HCT116 (cell line): ENCODE measurements at regions not wholly inside any gene's neighbourhood (a gene's known extent, or its start where the extent isn't known, plus 50 kb on each side); places are given as distances from the start of the nearest gene placed in this dataset.

Source experiments
- ATAC-seq: fragments of 200-7000 bp; cut with Tn5 transposase; 2 replicates; pipeline ENCODE4 v1.9.1; 2020; ENCODE audit warnings: mild to moderate bottlenecking, moderate library complexity
- BruUV-seq: library from RNA; stranded (reverse); fragments of 400-500 nt; replicated peaks from 2 replicates; lab custom pipeline; 2021; lab: Mats Ljungman, UMichigan
- CTCF ChIA-PET: fragments of 300-600 bp; sonication (Branson Sonifier 250); formaldehyde crosslinking; loops from one replicate; lab custom pipeline; 2021; ENCODE audit warnings: antibody characterized with exemption; lab: Charles Lee
- POLR2A ChIA-PET: fragments of 300-600, 350-600 bp; sonication (Branson Sonifier 250); formaldehyde crosslinking; loops from one replicate; lab custom pipeline; 2021; ENCODE audit warnings: antibody characterized with exemption; lab: Charles Lee
- RAD21 ChIA-PET, 2 experiments: fragments of 300-600 bp; sonication (Branson Sonifier 250); formaldehyde crosslinking; loops; one replicate each; lab custom pipeline; 2023; ENCODE audit warnings: low total read pairs in 2 of 2; ENCODE audit not compliant: uncharacterized antibody in 2 of 2, unreplicated experiment in 2 of 2, low non-redundant PET in 1 of 2; lab: Charles Lee
- DNase-seq: peaks from one replicate; pipeline ENCODE4 v3.0.0-alpha.2; 2010; ENCODE audit warnings: low read depth, low spot score
- H2AFZ ChIP-seq: fragments of 200-600 bp; shearing (Covaris generic), sonication (generic); 2 replicates; pipeline ENCODE4 v1.6.1; 2017; ENCODE audit warnings: low read depth, mixed run types, mixed read lengths, antibody characterized with exemption, low read length; ENCODE audit not compliant: poor library complexity, severe bottlenecking
- H3K27ac ChIP-seq: 2 replicates; pipeline ENCODE4 v1.5.1; 2012; ENCODE audit warnings: low read depth, low read length
- H3K27me3 ChIP-seq: fragments of 200-600 bp; sonication (generic); 2 replicates; pipeline ENCODE4 v1.6.1; 2016; ENCODE audit warnings: mixed run types, low read length, mixed read lengths; ENCODE audit not compliant: insufficient read depth
- H3K36me3 ChIP-seq, 2 experiments: fragments of 200-500 bp in 1 of 2; fragments of 200-600 bp in 1 of 2; sonication (Bioruptor generic) in 1 of 2; sonication (generic) in 1 of 2; 2 replicates each; pipeline versions ENCODE4 v1.5.1 to v1.6.1; 2014 to 2016; ENCODE audit warnings: low read length in 2 of 2, inconsistent platforms in 1 of 2, mixed read lengths in 1 of 2, mixed run types in 1 of 2; ENCODE audit not compliant: insufficient read depth in 2 of 2, control insufficient read depth in 1 of 2
- H3K4me1 ChIP-seq, 2 experiments: fragments of 200-600 bp in 1 of 2; sonication (generic) in 1 of 2; 2 replicates each; pipeline versions ENCODE4 v1.5.1 to v1.6.1; 2012 to 2017; ENCODE audit warnings: low read length in 2 of 2, inconsistent platforms in 1 of 2, mild to moderate bottlenecking in 1 of 2, mixed read lengths in 1 of 2, mixed run types in 1 of 2, moderate library complexity in 1 of 2; ENCODE audit not compliant: insufficient read depth in 2 of 2, control insufficient read depth in 1 of 2
- H3K4me2 ChIP-seq: fragments of 200-600 bp; sonication (generic); 2 replicates; pipeline ENCODE4 v1.6.1; 2017; ENCODE audit warnings: mixed run types, low read length, mixed read lengths
- H3K4me3 ChIP-seq, 2 experiments: fragments of 200-600 bp in 1 of 2; sonication (generic) in 1 of 2; replicated peaks in 1 of 2; 2 replicates each; pipeline ENCODE4 v1.5.1; 2011 to 2016; ENCODE audit warnings: low read length in 2 of 2, control low read depth in 1 of 2, low read depth in 1 of 2, mild to moderate bottlenecking in 1 of 2, mixed read lengths in 1 of 2, mixed run types in 1 of 2
- H3K79me2 ChIP-seq: fragments of 200-600 bp; sonication (generic); 2 replicates; pipeline ENCODE4 v1.6.1; 2017; ENCODE audit warnings: mild to moderate bottlenecking, mixed run types, low read length, moderate library complexity, mixed read lengths; ENCODE audit not compliant: insufficient read depth
- H3K9ac ChIP-seq: fragments of 200-600 bp; sonication (generic); 2 replicates; pipeline ENCODE4 v1.6.1; 2016; ENCODE audit warnings: low read length, mixed read lengths
- H3K9me2 ChIP-seq: fragments of 200-600 bp; sonication (generic), shearing (Covaris generic); 2 replicates; pipeline ENCODE4 v1.6.1; 2017; ENCODE audit warnings: mixed run types, mild to moderate bottlenecking, moderate library complexity; ENCODE audit not compliant: insufficient read depth
- H3K9me3 ChIP-seq, 2 experiments: fragments of 200-500 bp in 1 of 2; fragments of 200-600 bp in 1 of 2; sonication (Bioruptor generic) in 1 of 2; sonication (generic) in 1 of 2; 2 replicates each; pipeline ENCODE4 v1.6.1; 2014 to 2017; ENCODE audit warnings: low read length in 2 of 2, mixed read lengths in 2 of 2, inconsistent platforms in 1 of 2, low read depth in 1 of 2, mild to moderate bottlenecking in 1 of 2, mixed run types in 1 of 2, moderate library complexity in 1 of 2; ENCODE audit not compliant: control insufficient read depth in 1 of 2, insufficient read depth in 1 of 2
- H4K20me1 ChIP-seq: fragments of 200-600 bp; sonication (generic), shearing (Covaris generic); 2 replicates; pipeline ENCODE4 v1.6.1; 2017; ENCODE audit warnings: mixed run types, mild to moderate bottlenecking, moderate library complexity; ENCODE audit not compliant: insufficient read depth
- SIN3A ChIP-seq: IDR thresholded peaks from 2 replicates; pipeline ENCODE4 v1.6.1; 2012; ENCODE audit warnings: low read depth
- YY1 ChIP-seq: IDR thresholded peaks from 2 replicates; pipeline ENCODE4 v1.6.1; 2011; ENCODE audit warnings: low read length, low read depth, moderate library complexity, mild to moderate bottlenecking; ENCODE audit not compliant: insufficient replicate concordance; ENCODE audit errors: extremely low read depth
- ZNF274 ChIP-seq: fragments of 200-500 bp; sonication (Bioruptor generic); IDR thresholded peaks from 2 replicates; pipeline ENCODE4 v1.6.1; 2014; ENCODE audit warnings: mild to moderate bottlenecking, low read depth, low read length, inconsistent platforms
- intact Hi-C: fragments of 100-400 bp; cut with micrococcal nuclease; formaldehyde crosslinking; loops from 2 replicates; pipeline ENCODE4 v1.10.0; 2022
- TF ChIP-seq, protein P1 (sequence below): IDR thresholded peaks from 2 replicates; pipeline ENCODE4 v1.6.1; 2012; ENCODE audit warnings: low read depth
- TF ChIP-seq, protein P2 (sequence below), 3 experiments: fragments of 200-600 bp in 1 of 3; sonication (generic) in 1 of 3; IDR thresholded peaks in 2 of 3; conservative IDR thresholded peaks in 1 of 3; 2 replicates each; pipeline ENCODE4 v1.5.1; 2012 to 2017; ENCODE audit warnings: low read depth in 2 of 3, low read length in 2 of 3, antibody characterized with exemption in 1 of 3, borderline replicate concordance in 1 of 3, control low read depth in 1 of 3, mild to moderate bottlenecking in 1 of 3, mixed read lengths in 1 of 3, mixed run types in 1 of 3, moderate library complexity in 1 of 3; ENCODE audit not compliant: insufficient read depth in 1 of 3

DNA sequence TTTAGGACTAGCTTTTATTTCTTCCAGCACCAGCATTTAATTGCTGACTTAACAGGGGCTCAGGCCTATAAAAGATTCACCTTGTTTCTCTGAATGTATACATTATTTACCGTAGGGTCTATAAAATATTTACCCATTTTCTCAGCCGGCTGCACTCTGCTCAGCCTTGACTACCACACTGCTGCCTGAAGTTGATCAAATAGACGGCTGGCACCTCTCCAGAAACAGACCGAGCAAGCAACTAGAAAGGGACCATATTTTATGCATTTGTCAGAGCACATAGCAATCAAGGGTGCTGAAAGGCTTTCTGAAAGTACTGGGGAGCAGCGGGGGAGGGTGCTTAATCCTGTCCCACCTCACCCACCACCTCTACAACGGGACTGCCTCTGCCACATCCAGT is 64.7 kb upstream of the FGGY start:
- intact Hi-C loops: no loop called here
- DNase-seq: no peak
- no TSS peak for BruUV-seq
- TF ChIP-seq, protein P1, sequence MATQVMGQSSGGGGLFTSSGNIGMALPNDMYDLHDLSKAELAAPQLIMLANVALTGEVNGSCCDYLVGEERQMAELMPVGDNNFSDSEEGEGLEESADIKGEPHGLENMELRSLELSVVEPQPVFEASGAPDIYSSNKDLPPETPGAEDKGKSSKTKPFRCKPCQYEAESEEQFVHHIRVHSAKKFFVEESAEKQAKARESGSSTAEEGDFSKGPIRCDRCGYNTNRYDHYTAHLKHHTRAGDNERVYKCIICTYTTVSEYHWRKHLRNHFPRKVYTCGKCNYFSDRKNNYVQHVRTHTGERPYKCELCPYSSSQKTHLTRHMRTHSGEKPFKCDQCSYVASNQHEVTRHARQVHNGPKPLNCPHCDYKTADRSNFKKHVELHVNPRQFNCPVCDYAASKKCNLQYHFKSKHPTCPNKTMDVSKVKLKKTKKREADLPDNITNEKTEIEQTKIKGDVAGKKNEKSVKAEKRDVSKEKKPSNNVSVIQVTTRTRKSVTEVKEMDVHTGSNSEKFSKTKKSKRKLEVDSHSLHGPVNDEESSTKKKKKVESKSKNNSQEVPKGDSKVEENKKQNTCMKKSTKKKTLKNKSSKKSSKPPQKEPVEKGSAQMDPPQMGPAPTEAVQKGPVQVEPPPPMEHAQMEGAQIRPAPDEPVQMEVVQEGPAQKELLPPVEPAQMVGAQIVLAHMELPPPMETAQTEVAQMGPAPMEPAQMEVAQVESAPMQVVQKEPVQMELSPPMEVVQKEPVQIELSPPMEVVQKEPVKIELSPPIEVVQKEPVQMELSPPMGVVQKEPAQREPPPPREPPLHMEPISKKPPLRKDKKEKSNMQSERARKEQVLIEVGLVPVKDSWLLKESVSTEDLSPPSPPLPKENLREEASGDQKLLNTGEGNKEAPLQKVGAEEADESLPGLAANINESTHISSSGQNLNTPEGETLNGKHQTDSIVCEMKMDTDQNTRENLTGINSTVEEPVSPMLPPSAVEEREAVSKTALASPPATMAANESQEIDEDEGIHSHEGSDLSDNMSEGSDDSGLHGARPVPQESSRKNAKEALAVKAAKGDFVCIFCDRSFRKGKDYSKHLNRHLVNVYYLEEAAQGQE: no peak
- TF ChIP-seq ZNF274 (no peak), SIN3A (no peak), YY1 (no peak)
- TF ChIP-seq, protein P2, sequence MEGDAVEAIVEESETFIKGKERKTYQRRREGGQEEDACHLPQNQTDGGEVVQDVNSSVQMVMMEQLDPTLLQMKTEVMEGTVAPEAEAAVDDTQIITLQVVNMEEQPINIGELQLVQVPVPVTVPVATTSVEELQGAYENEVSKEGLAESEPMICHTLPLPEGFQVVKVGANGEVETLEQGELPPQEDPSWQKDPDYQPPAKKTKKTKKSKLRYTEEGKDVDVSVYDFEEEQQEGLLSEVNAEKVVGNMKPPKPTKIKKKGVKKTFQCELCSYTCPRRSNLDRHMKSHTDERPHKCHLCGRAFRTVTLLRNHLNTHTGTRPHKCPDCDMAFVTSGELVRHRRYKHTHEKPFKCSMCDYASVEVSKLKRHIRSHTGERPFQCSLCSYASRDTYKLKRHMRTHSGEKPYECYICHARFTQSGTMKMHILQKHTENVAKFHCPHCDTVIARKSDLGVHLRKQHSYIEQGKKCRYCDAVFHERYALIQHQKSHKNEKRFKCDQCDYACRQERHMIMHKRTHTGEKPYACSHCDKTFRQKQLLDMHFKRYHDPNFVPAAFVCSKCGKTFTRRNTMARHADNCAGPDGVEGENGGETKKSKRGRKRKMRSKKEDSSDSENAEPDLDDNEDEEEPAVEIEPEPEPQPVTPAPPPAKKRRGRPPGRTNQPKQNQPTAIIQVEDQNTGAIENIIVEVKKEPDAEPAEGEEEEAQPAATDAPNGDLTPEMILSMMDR (IDR thresholded peaks at IDR 0.05 in 2 of 3, conservative IDR thresholded peaks at IDR 0.05 in 1 of 3; ENCODE audit: borderline replicate concordance in 1 of 3, insufficient read depth in 1 of 3, low read depth in 2 of 3, low read length in 2 of 3): no peak
- TF ChIP-seq, all 23 proteins: peak for 0
- Histone ChIP-seq H3K4me2 (no peak overlapping the region), H3K4me1 (no peaks in the 10 kb centered on the region), H3K4me3 (no peak overlapping the region), H3K79me2 (no peaks in the 10 kb centered on the region), H3K27me3 (no peaks in the 10 kb centered on the region), H3K36me3 (no peaks in the 10 kb centered on the region), H2AFZ (no peak overlapping the region), H3K9me2 (no peaks in the 10 kb centered on the region), H4K20me1 (no peaks in the 10 kb centered on the region), H3K27ac (no peak overlapping the region), H3K9ac (no peak overlapping the region), H3K9me3 (no peaks in the 10 kb centered on the region)
- no peak for ATAC-seq
- ChIA-PET RAD21 (no interaction called here), CTCF (no interaction called here), POLR2A (no interaction called here)
